Hematopoietic multipotent progenitor cell treated with erythropoietin and hydrocortisone succinate and interleukin-3 and kit ligand, for 8 days (in vitro differentiated cells): ENCODE measurements at regions not wholly inside any gene's neighbourhood (a gene's known extent, or its start where the extent isn't known, plus 50 kb on each side); places are given as distances from the start of the nearest gene placed in this dataset.
"Not testable (repeated sequence)": the region's sequence is repeated elsewhere in the genome, so short reads cannot be mapped to it uniquely, and the experiment has no call there.

ENCODE experiments used
- DNase-seq: peaks from one replicate; pipeline ENCODE4 v3.0.0-alpha.2; 2015

DNA sequence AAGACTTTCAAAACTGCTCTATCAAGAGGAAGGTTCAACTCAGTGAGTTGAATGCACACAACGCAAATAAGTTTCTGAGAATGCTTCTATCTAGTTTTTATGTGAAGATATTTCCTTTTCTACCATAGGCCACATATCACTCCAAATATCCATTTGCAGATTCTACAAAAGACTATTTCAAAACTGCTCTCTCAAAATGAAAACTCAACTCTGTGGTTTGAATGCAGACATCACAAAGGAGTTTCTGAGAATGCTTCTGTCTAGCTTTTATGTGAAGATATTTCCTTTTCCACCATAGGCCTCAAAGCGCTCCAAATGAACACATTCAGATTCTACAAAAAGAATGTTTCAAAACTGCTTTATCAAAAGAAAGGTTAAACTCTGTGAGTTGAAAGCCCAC, 1093.1 kb upstream of the DEFB115 start:
- not testable (repeated sequence) for DNase-seq

GRCh38 chr20:30167540-30167939, 1089.9 kb upstream of the DEFB115 start:
- no peak for DNase-seq

- DNase-seq = peak; percentile 14
Observed at GRCh38 chr20:30168025-30168799, 1089.3 kb upstream of the DEFB115 start.

DNA sequence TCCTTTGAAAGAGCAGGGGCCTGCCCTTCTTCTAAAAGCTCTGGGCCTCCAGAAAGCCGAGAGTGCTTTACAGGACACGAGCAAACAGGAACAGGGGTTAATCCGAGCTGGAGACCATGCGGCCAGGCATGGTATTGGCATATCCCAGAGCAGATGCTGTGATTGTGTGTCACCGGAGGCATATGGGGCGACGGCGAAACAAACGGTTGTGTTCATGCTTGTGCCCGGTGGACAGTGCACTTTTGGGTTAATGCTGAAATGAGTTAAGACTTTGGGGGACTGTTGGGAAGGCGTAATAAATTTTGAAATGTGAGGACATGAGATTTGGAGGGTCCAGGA, 1088.7 kb upstream of the DEFB115 start:
- no peak for DNase-seq

GRCh38 chr20:30175681-30176080, 1081.8 kb upstream of the DEFB115 start:
- no peak for DNase-seq

GRCh38 chr20:30183124-30183523, 1074.3 kb upstream of the DEFB115 start:
- not testable (repeated sequence) for DNase-seq

DNA sequence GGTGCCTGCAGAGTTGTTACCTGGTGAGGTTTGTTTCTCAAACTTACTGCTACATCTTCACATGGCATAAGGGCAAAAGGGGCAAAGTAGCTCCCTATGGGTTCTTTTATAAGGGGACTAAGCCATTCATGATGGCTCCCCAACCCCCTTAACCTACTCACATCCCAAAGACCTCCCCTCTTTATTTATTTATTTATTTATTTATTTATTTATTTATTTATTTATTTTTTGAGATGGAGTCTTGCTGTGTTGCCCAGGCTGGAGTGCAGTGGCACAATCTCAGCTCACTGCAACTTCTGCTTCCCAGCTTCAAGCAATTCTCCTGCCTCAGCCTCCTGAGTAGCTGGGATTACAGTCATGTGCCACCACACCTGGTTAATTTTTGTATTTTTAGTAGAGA, 1065.7 kb upstream of the DEFB115 start:
- DNase-seq = not testable (repeated sequence)

DNA sequence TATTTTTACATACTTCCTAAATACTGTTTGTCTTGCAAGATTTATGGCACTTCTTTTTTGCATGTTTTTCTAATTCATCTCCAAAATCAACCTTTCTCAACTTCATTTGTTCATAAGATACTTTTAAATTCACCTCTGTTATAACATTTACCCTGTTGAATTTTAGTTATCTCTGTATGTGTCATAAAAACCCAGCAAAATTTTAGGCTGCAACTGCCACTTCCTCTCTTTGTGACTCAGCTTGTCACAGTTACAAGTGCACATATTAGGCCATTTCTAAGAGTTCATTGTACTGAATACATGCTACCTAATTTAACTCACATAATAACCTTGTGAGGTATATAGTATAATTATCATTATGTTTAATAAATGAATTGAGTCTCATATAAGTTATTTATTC, 1023.0 kb upstream of the DEFB115 start:
- DNase-seq = not testable (repeated sequence)

DNA sequence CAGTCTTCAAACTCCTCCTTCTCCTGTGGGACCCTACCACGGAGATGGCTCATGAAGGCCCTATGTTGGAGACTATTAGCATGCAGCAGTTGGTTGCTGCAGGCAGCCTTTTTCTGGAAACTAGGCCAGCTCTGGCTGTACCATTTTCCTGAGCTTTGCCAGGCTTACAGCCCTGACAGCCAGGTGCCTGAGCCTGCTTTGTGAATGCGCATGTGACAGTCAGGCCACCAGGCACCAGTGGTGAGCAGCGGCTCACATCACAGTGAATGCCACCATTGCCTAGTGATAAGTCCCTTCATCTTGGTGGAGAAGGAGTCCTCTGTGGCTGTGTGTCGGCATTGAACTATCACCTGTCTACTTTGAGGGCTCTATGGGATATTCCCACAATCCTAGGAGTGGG, 982.4 kb upstream of the DEFB115 start:
- not testable (repeated sequence) for DNase-seq

DNA sequence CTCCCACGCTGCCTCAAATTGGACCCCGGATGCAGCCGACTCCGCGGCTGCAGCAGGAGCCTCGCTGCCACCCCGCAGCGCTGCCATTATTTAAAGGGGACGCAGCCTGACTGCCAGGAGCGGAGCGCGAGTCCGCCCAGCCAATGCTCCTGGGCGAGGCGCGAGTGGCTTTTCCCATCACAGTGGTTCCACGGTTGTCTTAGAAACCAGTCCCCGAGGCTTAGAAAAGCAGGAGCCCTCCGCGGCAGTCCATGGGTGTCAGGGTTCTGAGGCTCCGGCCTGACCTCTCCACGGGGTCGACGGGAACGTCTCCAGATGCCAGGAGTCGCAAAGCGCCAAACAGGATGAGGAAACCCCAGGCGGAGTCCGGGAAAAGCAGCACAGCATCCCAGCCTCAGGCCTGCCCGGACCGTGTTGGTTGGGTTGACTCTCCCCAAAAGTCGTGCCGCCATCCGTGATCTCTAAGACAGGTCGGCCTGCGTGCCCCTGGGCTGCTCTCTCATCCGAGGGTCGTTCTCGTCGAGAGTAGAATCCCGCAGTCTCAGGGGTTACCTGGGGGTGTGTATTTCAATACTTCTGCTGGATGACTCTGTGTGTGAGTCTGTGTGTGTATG, 975.8 kb upstream of the DEFB115 start:
- DNase-seq = no peak

- DNase-seq = peak; percentile 84
Observed at GRCh38 chr20:30283476-30284280, 973.8 kb upstream of the DEFB115 start.

DNA sequence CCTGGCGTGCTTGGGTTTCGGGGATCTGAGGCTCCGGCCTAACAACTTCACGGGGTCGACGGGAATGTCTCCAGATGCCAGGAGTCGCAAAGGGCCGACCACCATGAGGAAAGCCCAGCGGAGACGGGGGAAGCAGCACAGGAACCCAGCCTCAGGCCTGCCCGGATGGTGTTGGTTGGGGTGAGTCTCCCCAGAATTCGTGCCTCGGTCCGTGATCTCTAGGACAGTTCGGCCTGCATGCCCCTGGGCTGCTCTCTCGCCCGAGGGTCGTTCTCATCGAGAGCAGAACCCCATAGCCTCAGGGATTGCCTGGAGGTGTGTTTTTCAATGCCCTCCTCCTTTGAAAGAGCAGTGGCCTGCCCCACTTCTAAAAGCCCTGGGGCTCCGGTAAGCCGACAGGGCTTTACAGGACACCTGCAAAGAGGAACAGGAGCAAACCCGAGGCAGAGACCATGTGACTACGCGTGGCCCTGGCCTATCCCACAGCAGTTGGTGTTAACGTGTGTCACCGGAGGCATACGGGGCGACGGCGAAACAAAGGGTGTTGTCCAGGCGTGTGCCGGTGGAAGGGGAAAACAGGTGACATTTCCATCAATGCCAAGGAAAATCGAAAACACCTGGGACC, 973.1 kb upstream of the DEFB115 start:
- DNase-seq = no peak

DNA sequence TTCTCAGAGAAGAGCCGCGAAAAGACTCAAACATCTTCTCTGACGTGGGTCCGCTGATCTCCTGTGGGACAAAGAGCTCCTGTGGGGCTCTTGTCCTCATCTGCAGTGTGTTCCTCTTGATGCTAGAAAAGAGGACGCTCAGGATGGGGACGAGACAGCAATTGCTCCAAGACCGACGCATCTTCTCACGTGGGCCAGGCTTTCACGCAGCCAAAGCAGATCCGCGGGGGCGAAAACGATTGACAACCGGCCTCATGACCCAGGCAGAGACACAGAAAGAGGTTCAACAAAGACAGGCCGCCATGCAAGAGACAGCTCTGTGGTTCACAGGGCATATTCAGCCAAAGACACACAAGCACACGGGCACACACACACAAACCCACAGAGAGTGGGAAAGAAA, 971.8 kb upstream of the DEFB115 start:
- no peak for DNase-seq

DNA sequence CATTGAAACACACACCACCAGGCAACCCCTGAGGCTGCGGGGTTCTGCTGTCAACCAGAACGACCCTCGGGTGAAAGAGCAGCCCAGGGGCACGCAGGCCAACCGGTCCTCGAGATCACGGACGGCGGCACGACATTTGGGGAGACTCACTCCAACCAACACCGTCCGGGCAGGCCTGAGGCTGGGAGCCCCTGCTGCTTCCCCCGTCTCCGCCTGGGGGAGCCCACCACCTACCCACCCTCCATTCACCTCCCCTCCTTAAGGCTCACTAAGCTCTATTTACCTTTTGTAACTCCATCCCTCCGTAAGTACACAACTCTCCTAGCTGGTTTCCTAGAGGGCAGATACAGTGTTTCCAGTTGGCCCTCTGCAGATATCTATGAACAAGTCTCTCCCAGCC, 971.3 kb upstream of the DEFB115 start:
- no peak for DNase-seq

DNA sequence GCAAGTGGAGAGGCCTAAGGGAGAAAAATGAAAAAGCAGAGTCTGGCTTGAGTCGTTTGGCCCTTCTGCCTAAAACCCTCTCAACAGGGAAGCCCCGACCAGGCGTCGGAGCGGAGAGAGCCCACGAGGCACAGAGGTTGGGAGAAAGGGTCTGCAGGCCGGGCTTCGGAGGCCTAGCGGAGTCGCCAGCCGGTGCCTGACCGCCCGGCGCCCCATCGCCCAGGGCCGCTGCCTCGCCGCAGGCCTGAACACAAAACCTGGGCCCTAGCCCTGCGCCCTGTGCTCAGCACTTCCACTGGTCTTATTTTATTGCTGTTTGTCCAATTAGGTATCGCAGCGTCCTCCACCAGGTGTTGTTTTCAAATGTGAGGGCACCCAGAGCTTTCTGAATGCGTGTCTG, 970.0 kb upstream of the DEFB115 start:
- DNase-seq = not testable (repeated sequence)

DNA sequence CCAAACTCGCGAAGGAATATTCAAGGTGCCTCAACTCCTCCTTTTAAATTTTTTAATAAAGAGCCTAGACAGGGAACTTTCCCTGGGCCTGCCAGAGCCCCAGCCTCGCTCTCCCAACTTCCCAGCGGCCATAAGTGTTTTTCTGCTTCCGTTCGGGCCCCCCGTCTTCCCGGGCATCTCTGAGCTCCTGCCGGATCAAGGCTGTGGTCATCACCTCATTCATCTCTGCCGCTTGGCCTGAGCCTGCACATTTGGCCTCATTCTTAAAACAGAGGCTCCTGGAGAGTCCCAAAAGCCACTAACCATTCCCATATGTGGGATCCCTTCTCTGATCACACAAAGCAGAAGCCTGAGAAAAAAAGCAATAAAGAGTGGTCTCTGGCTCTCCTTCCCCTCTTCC, 969.1 kb upstream of the DEFB115 start:
- no peak for DNase-seq

DNA sequence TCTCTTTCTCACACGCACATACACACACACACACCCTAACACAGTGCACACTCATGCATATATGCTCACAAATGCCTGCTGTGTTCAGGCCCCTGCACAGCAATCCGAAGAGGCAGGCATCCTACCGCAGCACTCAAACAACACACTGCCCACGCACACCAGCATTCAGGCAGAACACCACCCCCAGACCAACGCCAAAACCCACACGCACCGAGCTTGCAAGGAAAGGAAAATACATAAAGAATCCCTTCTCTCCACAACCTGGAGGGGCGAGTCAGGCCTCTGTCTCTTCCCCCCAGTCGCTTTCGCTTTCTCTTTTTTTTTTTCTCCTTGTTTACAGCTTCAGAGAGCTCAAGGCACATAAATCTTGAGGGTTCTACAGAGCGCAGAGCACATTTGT, 968.4 kb upstream of the DEFB115 start:
- peak; percentile 7 for DNase-seq

- peak; percentile 10 for DNase-seq
Observed at GRCh38 chr20:30289711-30290141, 967.7 kb upstream of the DEFB115 start.

- DNase-seq = peak; percentile 52
Observed at GRCh38 chr20:30290361-30291063, 967.0 kb upstream of the DEFB115 start.

DNA sequence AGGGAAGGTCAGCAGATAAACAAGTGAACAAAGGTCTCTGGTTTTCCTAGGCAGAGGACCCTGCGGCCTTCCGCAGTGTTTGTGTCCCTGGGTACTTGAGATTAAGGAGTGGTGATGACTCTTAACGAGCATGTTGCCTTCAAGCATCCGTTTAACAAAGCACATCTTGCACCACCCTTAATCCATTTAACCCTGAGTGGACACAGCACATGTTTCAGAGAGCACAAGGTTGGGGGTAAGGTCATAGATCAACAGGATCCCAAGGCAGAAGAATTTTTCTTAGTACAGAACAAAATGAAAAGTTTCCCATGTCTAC, 966.4 kb upstream of the DEFB115 start:
- DNase-seq = not testable (repeated sequence)

DNA sequence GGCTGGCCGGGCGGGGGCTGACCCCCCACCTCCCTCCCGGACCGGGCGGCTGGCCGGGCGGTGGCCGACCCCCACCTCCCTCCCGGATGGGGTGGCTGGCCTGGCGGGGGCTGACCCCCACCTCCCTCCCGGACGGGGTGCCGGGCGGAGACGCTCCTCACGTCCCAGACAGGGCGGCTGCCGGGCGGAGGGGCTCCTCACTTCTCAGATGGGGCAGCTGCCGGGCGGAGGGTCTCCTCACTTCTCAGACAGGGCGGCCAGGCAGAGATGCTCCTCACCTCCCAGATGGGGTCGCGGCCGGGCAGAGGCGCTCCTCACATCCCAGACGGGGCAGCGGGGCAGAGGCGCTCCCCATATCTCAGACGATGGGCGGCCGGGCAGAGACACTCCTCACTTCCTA, 965.8 kb upstream of the DEFB115 start:
- DNase-seq = not testable (repeated sequence)

DNA sequence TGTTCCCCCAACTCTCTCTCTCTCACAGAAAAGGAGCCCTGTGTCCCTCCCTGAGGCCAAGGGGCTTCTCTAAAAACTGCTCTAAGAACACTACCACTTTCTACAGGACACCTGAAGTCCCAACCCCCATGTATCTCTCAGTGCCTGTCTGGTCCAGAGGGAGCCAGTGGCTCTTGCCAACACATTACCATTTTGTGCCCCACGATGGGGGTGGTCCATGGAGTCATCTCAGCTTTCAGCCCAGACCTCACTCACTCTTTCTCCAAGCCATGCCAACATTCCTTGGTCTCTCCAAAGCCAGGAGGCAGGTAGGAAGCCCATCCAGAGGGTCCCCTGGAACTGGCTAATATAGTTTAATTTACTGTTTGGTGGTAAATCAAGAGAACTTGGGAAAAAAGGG, 962.1 kb upstream of the DEFB115 start:
- DNase-seq = not testable (repeated sequence)

DNA sequence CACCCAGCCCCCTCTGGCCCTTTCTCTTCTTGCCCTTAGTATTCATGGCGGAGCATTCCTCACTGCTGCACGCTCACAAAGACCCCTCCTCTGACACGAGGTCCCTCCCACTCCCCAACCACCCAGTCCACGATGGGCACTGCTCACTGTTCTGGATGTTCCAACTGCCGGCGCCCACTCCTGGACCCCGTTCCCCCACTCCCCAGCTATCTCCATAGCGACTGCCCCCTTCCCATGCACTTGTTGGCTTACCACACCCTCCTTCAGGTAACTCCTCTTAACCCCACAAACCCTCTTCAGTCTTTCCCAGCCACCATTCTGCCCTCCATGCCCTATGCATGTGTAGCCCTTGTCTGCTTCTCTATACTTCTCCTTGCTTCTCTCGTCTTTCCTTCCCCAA, 961.5 kb upstream of the DEFB115 start:
- DNase-seq = not testable (repeated sequence)
